ENCODE measurements at regions not wholly inside any gene's neighbourhood (a gene's known extent, or its start where the extent isn't known, plus 50 kb on each side); places are given as distances from the start of the nearest gene placed in this dataset.

GRCh38 chr4:12389604-12390003 is 960.9 kb upstream of the HS3ST1 start:
- H3K4me1 Mint-ChIP-seq (ENCODE audit: low read depth) = no peaks in the 10 kb centered on the region
- Histone ChIP-seq H3K27me3 (ENCODE audit: control insufficient read depth in 1 of 2, insufficient read depth in 2 of 2, low read length in 2 of 2) (no peaks in the 10 kb centered on the region), H3K4me3 (ENCODE audit: low read length) (no peak overlapping the region), H3K4me1 (ENCODE audit: insufficient read depth, low read length) (no peaks in the 10 kb centered on the region), H3K27ac (ENCODE audit: low read depth in 1 of 2, low read length in 2 of 2) (no peak overlapping the region), H3K9me3 (ENCODE audit: control insufficient read depth in 1 of 2, insufficient read depth in 1 of 2, low read length in 2 of 2) (no peaks in the 10 kb centered on the region), H3K36me3 (ENCODE audit: insufficient read depth, low read length) (no peaks in the 10 kb centered on the region)
- POLR2A ChIA-PET = no interaction called here
- CTCF ChIA-PET = no interaction called here
- no peak for DNase-seq
- no peaks in the 10 kb centered on the region for H3K27me3 Mint-ChIP-seq
- H3K9me3 Mint-ChIP-seq = peaks cover 6% of the 10 kb centered on the region
- intact Hi-C loops (cut with DNase I, micrococcal nuclease) = no loop called here
- H3K36me3 Mint-ChIP-seq (ENCODE audit: low read depth) = no peaks in the 10 kb centered on the region
- H3K27ac Mint-ChIP-seq = no peak overlapping the region
- H3K4me3 Mint-ChIP-seq = no peak overlapping the region
- no peak for TF ChIP-seq CTCF (IDR thresholded peaks at IDR 0.05)
- ATAC-seq (ENCODE audit: poor library complexity) = no peak

- H3K27me3 ChIP-seq (ENCODE audit: control insufficient read depth in 1 of 2, insufficient read depth in 2 of 2, low read length in 2 of 2) = no peaks in the 10 kb centered on the region
- no peaks in the 10 kb centered on the region for H3K36me3 Mint-ChIP-seq (ENCODE audit: low read depth)
- no peak overlapping the region for H3K4me3 ChIP-seq (ENCODE audit: low read length)
- no peaks in the 10 kb centered on the region for H3K9me3 ChIP-seq (ENCODE audit: control insufficient read depth in 1 of 2, insufficient read depth in 1 of 2, low read length in 2 of 2)
- H3K4me3 Mint-ChIP-seq = no peak overlapping the region
- TF ChIP-seq CTCF (IDR thresholded peaks at IDR 0.05) = no peak
- intact Hi-C loops (cut with DNase I, micrococcal nuclease) = no loop called here
- H3K4me1 Mint-ChIP-seq (ENCODE audit: low read depth) = no peaks in the 10 kb centered on the region
- no peaks in the 10 kb centered on the region for H3K27me3 Mint-ChIP-seq
- ChIA-PET POLR2A (no interaction called here), CTCF (no interaction called here)
- H3K27ac Mint-ChIP-seq = no peak overlapping the region
- H3K36me3 ChIP-seq (ENCODE audit: insufficient read depth, low read length) = no peaks in the 10 kb centered on the region
- ATAC-seq (ENCODE audit: poor library complexity) = no peak
- H3K9me3 Mint-ChIP-seq = peaks cover 4% of the 10 kb centered on the region
- no peaks in the 10 kb centered on the region for H3K4me1 ChIP-seq (ENCODE audit: insufficient read depth, low read length)
- no peak overlapping the region for H3K27ac ChIP-seq (ENCODE audit: low read depth in 1 of 2, low read length in 2 of 2)
- no peak for DNase-seq
Measured at GRCh38 chr4:12382567-12382966, 953.9 kb upstream of the HS3ST1 start.

- H3K27ac ChIP-seq (ENCODE audit: low read depth in 1 of 2, low read length in 2 of 2) = no peak overlapping the region
- no peaks in the 10 kb centered on the region for H3K36me3 ChIP-seq (ENCODE audit: insufficient read depth, low read length)
- ATAC-seq (ENCODE audit: poor library complexity) (no peak), DNase-seq (no peak)
- Mint-ChIP-seq H3K4me1 (ENCODE audit: low read depth) (no peaks in the 10 kb centered on the region), H3K27ac (no peak overlapping the region), H3K9me3 (peaks cover 6% of the 10 kb centered on the region), H3K27me3 (no peaks in the 10 kb centered on the region), H3K4me3 (no peak overlapping the region), H3K36me3 (ENCODE audit: low read depth) (no peaks in the 10 kb centered on the region)
- ChIA-PET CTCF (no interaction called here), POLR2A (no interaction called here)
- TF ChIP-seq CTCF (IDR thresholded peaks at IDR 0.05) = no peak
- no peak overlapping the region for H3K4me3 ChIP-seq (ENCODE audit: low read length)
- H3K27me3 ChIP-seq (ENCODE audit: control insufficient read depth in 1 of 2, insufficient read depth in 2 of 2, low read length in 2 of 2) = no peaks in the 10 kb centered on the region
- no peaks in the 10 kb centered on the region for H3K4me1 ChIP-seq (ENCODE audit: insufficient read depth, low read length)
- intact Hi-C loops (cut with DNase I, micrococcal nuclease) = no loop called here
- no peaks in the 10 kb centered on the region for H3K9me3 ChIP-seq (ENCODE audit: control insufficient read depth in 1 of 2, insufficient read depth in 1 of 2, low read length in 2 of 2)
Measured at GRCh38 chr4:12379191-12379590, 950.5 kb upstream of the HS3ST1 start.
